ENCODE measurements at regions not wholly inside any gene's neighbourhood (a gene's known extent, or its start where the extent isn't known, plus 50 kb on each side); places are given as distances from the start of the nearest gene placed in this dataset.

DNA sequence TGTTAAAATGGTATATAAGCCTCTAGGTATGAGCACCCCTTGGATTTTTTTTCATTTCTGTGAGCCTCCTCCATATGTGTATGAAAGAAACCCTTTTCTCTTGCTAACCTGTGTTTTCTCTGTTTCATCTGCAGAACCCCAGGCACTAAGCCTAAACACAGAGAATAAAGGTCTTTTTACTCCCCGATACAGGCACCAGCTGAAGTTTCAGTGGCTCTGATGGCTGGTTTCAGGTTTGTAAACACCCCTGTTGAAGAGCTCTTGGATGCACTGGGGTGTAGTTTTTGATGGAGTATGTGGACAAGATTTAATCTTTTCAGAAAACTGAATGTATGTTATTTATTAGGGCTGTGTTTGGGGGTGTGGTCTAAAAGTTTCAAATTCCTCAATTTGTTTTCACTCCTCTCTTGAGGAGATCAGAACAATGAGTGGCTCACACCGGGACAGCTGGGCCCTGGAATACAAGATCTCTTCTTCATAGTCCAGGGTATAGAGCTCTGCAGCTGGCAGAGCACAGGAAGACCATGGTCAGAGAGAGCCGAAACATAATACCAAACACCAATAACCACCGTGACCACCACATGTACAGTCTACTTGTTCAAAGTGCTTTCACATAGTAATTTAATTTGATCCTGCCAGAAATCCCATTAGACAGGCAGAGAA lies 50.2 kb upstream of the VTCN1 start:
- no peak overlapping the region for H3K4me3 ChIP-seq (ENCODE audit: extremely low read depth, insufficient read depth, low read length, poor library complexity, severe bottlenecking)
- H3K36me3 ChIP-seq (ENCODE audit: control insufficient read depth, insufficient read depth, low read length), result no peaks in the 10 kb centered on the region
- 100% methylated on average over 1 of the region's 4 CpGs for WGBS, 2 experiments (ENCODE audit: insufficient coverage in 2 of 2)
- no peak overlapping the region for H3K27ac ChIP-seq (ENCODE audit: low read depth, low read length, severe bottlenecking)
- H3K4me1 ChIP-seq (ENCODE audit: control insufficient read depth, insufficient read depth, low read length, poor library complexity, severe bottlenecking), result no peaks in the 10 kb centered on the region
- peaks cover 6% of the 10 kb centered on the region for H3K9me3 ChIP-seq (ENCODE audit: control insufficient read depth, low read length)
